Left ventricle myocardium inferior (tissue), 1 donor: ENCODE measurements at regions not wholly inside any gene's neighbourhood (a gene's known extent, or its start where the extent isn't known, plus 50 kb on each side); places are given as distances from the start of the nearest gene placed in this dataset.

ENCODE experiments used
- DNase-seq: peaks from one replicate; pipeline ENCODE4 v3.0.0-alpha.2; 2020
- H3K27ac ChIP-seq: fragments of 200-600 bp; replicated peaks from 2 replicates; pipeline ENCODE4 v1.8.0; 2021
- H3K27me3 ChIP-seq: fragments of 200-600 bp; 2 replicates; pipeline ENCODE4 v1.8.0; 2021; ENCODE audit warnings: low read depth
- H3K36me3 ChIP-seq: fragments of 200-600 bp; 2 replicates; pipeline ENCODE4 v1.8.0; 2021
- H3K4me1 ChIP-seq: fragments of 200-600 bp; 2 replicates; pipeline ENCODE4 v1.8.0; 2021
- H3K4me3 ChIP-seq: fragments of 200-600 bp; 2 replicates; pipeline ENCODE4 v1.8.0; 2021; ENCODE audit warnings: mild to moderate bottlenecking, moderate library complexity
- H3K9me3 ChIP-seq: fragments of 200-600 bp; replicated peaks from 2 replicates; pipeline ENCODE4 v1.8.0; 2021
- CTCF ChIP-seq: fragments of 200-600 bp; IDR thresholded peaks from 2 replicates; pipeline ENCODE4 v1.8.0; 2021; ENCODE audit warnings: antibody characterized with exemption, mild to moderate bottlenecking, borderline replicate concordance
- intact Hi-C: fragments of 100-400 bp; cut with micrococcal nuclease; formaldehyde crosslinking; loops from one replicate; pipeline ENCODE4 v1.11.0; 2022
- donor health status: DM: no; HTN: yes; CAD: no; lungs with severe emphysema.

- no peak for TF ChIP-seq CTCF
- no peak overlapping the region for H3K4me3 ChIP-seq
- no peaks in the 10 kb centered on the region for H3K9me3 ChIP-seq
- no peaks in the 10 kb centered on the region for H3K36me3 ChIP-seq
- peak overlapping the region; percentile 18 for H3K27ac ChIP-seq
- intact Hi-C loops: no loop called here
- H3K27me3 ChIP-seq: no peaks in the 10 kb centered on the region
- peaks cover 23% of the 10 kb centered on the region for H3K4me1 ChIP-seq
- DNase-seq: no peak
These were observed 403.2 kb upstream of the B3GALT2 start for GRCh38 chr1:193589597-193590040.

GRCh38 chr1:193588311-193589082 is 402.1 kb upstream of the B3GALT2 start:
- DNase-seq: no peak
- H3K27ac ChIP-seq: peak overlapping the region; percentile 18
- intact Hi-C loops: no loop called here

GRCh38 chr1:193584731-193585239 is 398.4 kb upstream of the B3GALT2 start:
- no peak for DNase-seq

More at GRCh38 chr1:193588311-193589082, 402.1 kb upstream of the B3GALT2 start:
- peak; percentile 11 for TF ChIP-seq CTCF
- H3K36me3 ChIP-seq: no peaks in the 10 kb centered on the region
- H3K9me3 ChIP-seq: no peaks in the 10 kb centered on the region
- H3K4me3 ChIP-seq: peak overlapping the region; percentile 15
- peaks cover 23% of the 10 kb centered on the region for H3K4me1 ChIP-seq
- H3K27me3 ChIP-seq: no peaks in the 10 kb centered on the region

GRCh38 chr1:193581341-193581740 is 394.9 kb upstream of the B3GALT2 start:
- Histone ChIP-seq H3K9me3 (no peaks in the 10 kb centered on the region), H3K36me3 (no peaks in the 10 kb centered on the region), H3K27ac (no peak overlapping the region), H3K4me1 (no peaks in the 10 kb centered on the region), H3K4me3 (no peak overlapping the region), H3K27me3 (no peaks in the 10 kb centered on the region)
- TF ChIP-seq CTCF: no peak
- intact Hi-C loops: no loop called here
- peak; percentile 28 for DNase-seq

More at GRCh38 chr1:193584731-193585239, 398.4 kb upstream of the B3GALT2 start:
- Histone ChIP-seq H3K9me3 (no peaks in the 10 kb centered on the region), H3K36me3 (no peaks in the 10 kb centered on the region), H3K27me3 (no peaks in the 10 kb centered on the region), H3K27ac (no peak overlapping the region), H3K4me3 (no peak overlapping the region), H3K4me1 (peaks cover 16% of the 10 kb centered on the region)
- TF ChIP-seq CTCF: no peak
- intact Hi-C loops: no loop called here

GRCh38 chr1:193580419-193580818 is 394.0 kb upstream of the B3GALT2 start:
- intact Hi-C loops: no loop called here
- no peak for DNase-seq
- no peak overlapping the region for H3K4me3 ChIP-seq
- H3K36me3 ChIP-seq: no peaks in the 10 kb centered on the region
- TF ChIP-seq CTCF: no peak
- H3K27ac ChIP-seq: no peak overlapping the region
- no peaks in the 10 kb centered on the region for H3K4me1 ChIP-seq
- no peaks in the 10 kb centered on the region for H3K9me3 ChIP-seq
- no peaks in the 10 kb centered on the region for H3K27me3 ChIP-seq
